Immature natural killer cell (primary cell): ENCODE measurements at regions not wholly inside any gene's neighbourhood (a gene's known extent, or its start where the extent isn't known, plus 50 kb on each side); places are given as distances from the start of the nearest gene placed in this dataset.

Source experiments
- DNase-seq, 3 donors: peaks; one replicate each; pipeline ENCODE4 v3.0.0; 2022; ENCODE audit warnings: mixed read lengths in 1 of 3
- H3K27ac Mint-ChIP-seq, 6 donors: one replicate each; pipeline ENCODE4 v1.8.0; 2020; ENCODE audit warnings: mixed read lengths in 6 of 6, mild to moderate bottlenecking in 5 of 6, inconsistent platforms in 4 of 6, moderate library complexity in 3 of 6
- H3K27me3 Mint-ChIP-seq, 3 donors: one replicate each; pipeline ENCODE4 v1.8.0; 2020 to 2021; ENCODE audit warnings: low read depth in 3 of 3, mild to moderate bottlenecking in 3 of 3, mixed read lengths in 3 of 3, moderate library complexity in 3 of 3, inconsistent platforms in 1 of 3
- H3K36me3 Mint-ChIP-seq, 3 donors: one replicate each; pipeline ENCODE4 v1.8.0; 2020; ENCODE audit warnings: mixed read lengths in 3 of 3, inconsistent platforms in 2 of 3, mild to moderate bottlenecking in 2 of 3
- H3K4me1 Mint-ChIP-seq, 2 donors: one replicate each; pipeline ENCODE4 v1.8.0; 2020; ENCODE audit warnings: inconsistent platforms in 2 of 2, mild to moderate bottlenecking in 2 of 2, mixed read lengths in 2 of 2, moderate library complexity in 1 of 2
- H3K4me3 Mint-ChIP-seq, 5 donors: one replicate each; pipeline ENCODE4 v1.8.0; 2020; ENCODE audit warnings: mild to moderate bottlenecking in 5 of 5, mixed read lengths in 5 of 5, inconsistent platforms in 3 of 5, moderate library complexity in 3 of 5
- H3K9me3 Mint-ChIP-seq, 6 donors: one replicate each; pipeline ENCODE4 v1.8.0; 2020; ENCODE audit warnings: mild to moderate bottlenecking in 6 of 6, mixed read lengths in 6 of 6, inconsistent platforms in 4 of 6, moderate library complexity in 3 of 6

DNA sequence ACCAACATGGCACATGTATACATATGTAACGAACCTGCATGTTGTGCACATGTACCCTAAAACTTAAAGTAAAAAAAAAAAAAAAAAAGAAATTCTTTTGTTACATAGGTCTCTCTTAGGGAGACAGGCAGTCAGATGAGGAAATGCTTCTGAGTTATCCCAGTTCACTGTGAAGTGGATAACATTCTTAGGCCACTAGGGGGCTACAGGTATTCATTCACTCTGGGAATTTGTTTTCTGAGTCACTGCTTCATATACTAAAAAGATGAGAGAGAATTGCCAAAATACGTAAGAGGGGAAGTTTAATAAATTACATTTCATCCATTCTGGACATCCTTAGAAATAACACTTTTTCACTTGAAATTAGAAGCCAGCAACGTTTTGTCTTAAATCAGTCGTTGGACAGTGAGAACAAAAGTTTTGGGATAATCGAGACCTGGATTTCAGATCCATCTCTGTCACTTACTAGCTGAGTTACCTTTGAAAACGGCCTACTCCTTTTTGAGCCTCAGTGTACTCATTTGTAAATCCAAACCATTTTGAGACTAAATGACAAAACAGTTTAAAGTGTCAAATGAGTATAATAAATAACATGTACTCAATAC, 738.4 kb upstream of the ALCAM start:
- Mint-ChIP-seq H3K4me3 (no peak overlapping the region), H3K27me3 (peaks cover 0 to 4% (median 0%) of the 10 kb centered on the region in 3 donors), H3K36me3 (no peaks in the 10 kb centered on the region), H3K9me3 (peaks cover 0 to 20% (median 1%) of the 10 kb centered on the region in 6 donors), H3K27ac (no peak overlapping the region), H3K4me1 (no peaks in the 10 kb centered on the region)
- no peak for DNase-seq

DNA sequence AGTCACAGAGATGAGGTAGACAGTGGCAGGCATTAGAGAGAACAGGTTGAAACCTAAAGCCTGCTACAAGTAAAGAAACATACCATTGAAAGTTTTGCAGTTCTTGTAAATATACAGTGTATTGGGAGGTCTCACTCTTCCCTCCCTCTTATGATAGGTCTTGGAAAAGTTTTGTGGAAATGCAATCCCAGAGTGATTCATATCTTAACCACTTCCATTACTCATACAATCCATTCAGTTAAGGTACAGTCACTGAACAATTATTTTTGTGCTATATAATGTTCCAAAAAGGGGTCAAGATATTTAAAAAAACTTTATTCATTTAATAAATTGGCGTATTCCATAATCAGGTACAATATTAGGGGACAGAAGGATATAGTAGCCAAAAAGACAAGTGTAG, 737.7 kb upstream of the ALCAM start:
- peaks cover 0 to 4% (median 0%) of the 10 kb centered on the region in 3 donors for H3K27me3 Mint-ChIP-seq
- DNase-seq, result no peak
- no peaks in the 10 kb centered on the region for H3K4me1 Mint-ChIP-seq
- H3K4me3 Mint-ChIP-seq, result no peak overlapping the region
- no peak overlapping the region for H3K27ac Mint-ChIP-seq
- no peaks in the 10 kb centered on the region for H3K36me3 Mint-ChIP-seq
- H3K9me3 Mint-ChIP-seq, result peaks cover 0 to 22% (median 1%) of the 10 kb centered on the region in 6 donors

DNA sequence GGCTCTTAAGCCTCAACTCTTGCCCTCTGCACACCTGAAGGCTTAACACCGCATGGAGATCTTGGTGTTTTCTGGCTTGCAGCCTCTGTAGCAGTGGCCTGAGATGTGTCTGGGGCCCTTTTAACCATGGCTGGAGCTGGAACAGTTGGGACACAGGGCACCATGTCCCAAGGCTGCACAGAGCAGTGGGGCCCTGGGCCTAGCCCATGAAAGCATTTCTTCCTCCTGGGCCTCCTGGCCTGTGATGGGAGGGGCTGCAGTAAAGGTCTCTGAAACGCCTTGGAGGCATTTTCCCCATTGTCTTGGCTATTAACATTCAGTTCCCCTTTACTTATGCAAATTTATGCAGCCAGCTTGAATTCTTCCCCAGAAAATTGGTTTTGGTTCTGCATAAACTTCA, 735.5 kb upstream of the ALCAM start:
- H3K4me1 Mint-ChIP-seq, result no peaks in the 10 kb centered on the region
- no peak overlapping the region for H3K4me3 Mint-ChIP-seq

DNA sequence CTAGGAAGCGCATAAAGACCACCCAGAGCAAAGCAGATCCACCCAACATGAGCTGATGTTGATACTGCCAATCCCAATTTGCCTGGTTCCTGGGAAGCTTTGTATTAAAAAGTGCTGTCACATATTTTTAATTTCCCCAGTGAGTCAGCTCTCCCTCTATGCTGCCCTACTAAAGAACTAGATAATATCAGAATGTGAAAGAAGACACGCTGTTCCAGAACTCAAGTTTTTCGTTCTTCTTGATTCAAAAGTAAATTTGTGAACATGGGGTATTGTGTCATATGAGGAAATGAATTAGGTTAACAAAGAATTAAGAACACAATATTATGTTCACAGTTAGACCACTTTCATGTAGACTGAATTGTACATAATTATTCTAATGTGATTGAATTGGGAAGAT, 734.2 kb upstream of the ALCAM start:
- H3K9me3 Mint-ChIP-seq, result peaks cover 3 to 31% (median 5%) of the 10 kb centered on the region in 6 donors
- no peak for DNase-seq
- no peak overlapping the region for H3K27ac Mint-ChIP-seq
- peaks cover 0 to under 1% (median 0%) of the 10 kb centered on the region in 3 donors for H3K27me3 Mint-ChIP-seq
- no peaks in the 10 kb centered on the region for H3K4me1 Mint-ChIP-seq
- no peaks in the 10 kb centered on the region for H3K36me3 Mint-ChIP-seq
- no peak overlapping the region for H3K4me3 Mint-ChIP-seq

More for the DNA sequence above, 735.5 kb upstream of the ALCAM start:
- H3K27ac Mint-ChIP-seq, result no peak overlapping the region
- peaks cover 0 to 2% (median 0%) of the 10 kb centered on the region in 3 donors for H3K27me3 Mint-ChIP-seq
- H3K36me3 Mint-ChIP-seq, result no peaks in the 10 kb centered on the region
- no peak for DNase-seq
- H3K9me3 Mint-ChIP-seq, result peaks cover 0 to 22% (median 4%) of the 10 kb centered on the region in 6 donors

DNA sequence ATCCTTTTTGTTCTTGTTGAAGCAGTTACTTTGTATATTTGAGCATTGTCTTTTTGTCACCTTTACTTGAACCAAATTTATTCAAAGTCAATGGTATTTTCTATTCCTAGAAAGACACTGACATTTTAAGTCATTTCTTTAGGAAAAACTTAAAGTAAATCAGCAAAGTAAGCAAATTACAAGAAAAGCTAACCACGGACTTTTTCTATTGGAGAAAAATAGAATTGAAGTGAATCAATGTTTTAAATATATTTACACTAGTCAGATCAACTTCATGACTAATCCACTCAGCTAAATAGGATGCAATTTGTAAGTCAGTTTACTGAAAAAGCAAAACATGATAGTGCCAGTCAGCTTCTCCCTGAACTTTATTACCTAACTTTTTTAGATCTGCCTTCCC, 733.8 kb upstream of the ALCAM start:
- Mint-ChIP-seq H3K9me3 (peaks cover 5 to 34% (median 6%) of the 10 kb centered on the region in 6 donors), H3K27me3 (no peaks in the 10 kb centered on the region), H3K4me3 (no peak overlapping the region), H3K36me3 (no peaks in the 10 kb centered on the region), H3K27ac (no peak overlapping the region), H3K4me1 (no peaks in the 10 kb centered on the region)
- DNase-seq, result no peak

DNA sequence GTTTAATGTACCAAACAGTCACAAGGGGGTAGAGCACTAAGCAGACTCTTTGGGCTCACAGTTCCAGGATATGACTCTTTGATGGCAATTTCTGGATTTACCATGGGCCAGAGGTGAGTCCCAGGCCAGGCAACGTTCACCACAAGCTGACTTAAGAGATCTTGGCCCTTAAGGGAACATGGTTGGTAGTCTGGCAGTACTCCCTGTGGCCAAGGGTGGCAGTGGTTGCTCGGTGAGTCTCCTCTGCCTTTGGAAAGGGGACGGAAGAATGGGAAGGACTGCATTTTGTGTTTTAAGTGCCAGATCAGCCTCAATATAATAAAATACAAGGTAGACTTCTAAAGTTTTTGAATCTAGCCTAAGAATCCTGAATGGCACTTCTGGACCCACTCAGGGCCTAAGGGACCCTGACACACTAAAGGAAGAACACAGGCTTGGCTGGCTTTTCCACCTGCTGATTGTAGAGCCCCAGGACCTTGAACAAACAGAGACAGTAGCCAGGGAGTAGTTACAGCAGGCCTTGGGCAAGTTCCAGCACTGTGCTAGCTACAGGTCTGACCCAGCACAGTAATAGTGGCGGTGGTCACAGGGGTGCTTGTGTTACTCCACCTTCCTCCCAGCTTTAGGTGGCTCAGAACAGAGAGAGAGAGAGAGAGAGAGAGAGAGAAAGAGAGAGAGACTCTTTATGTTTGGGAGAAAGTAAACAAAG, 730.7 kb upstream of the ALCAM start:
- Mint-ChIP-seq H3K4me3 (no peak overlapping the region), H3K36me3 (peaks cover 0 to 2% (median 0%) of the 10 kb centered on the region in 3 donors), H3K27me3 (no peaks in the 10 kb centered on the region), H3K9me3 (peaks cover 5 to 47% (median 15%) of the 10 kb centered on the region in 6 donors), H3K27ac (no peak overlapping the region), H3K4me1 (no peaks in the 10 kb centered on the region)
- DNase-seq, result no peak

DNA sequence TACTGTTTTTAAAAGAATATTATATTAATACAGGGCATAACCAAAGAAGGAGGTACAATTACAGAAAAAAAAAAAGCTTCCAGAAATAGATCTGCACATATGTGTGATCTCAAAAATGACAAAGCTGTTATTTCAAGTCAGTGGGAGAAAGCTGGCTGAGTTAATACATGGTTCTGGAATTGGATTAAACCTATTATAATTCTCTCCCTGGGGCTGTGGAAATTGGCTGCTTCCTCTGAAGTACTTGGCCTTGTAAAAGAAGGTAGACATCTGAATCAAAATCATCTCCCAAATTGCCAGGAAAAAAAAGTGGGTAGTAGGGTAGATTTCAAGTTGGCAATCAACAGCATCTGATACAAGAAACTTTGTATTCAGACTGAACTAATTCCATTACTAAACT, 723.9 kb upstream of the ALCAM start:
- H3K4me1 Mint-ChIP-seq, result no peaks in the 10 kb centered on the region
- H3K27me3 Mint-ChIP-seq, result no peaks in the 10 kb centered on the region
- no peak for DNase-seq
- no peak overlapping the region for H3K27ac Mint-ChIP-seq
- peaks cover 0 to 2% (median 0%) of the 10 kb centered on the region in 3 donors for H3K36me3 Mint-ChIP-seq
- no peak overlapping the region for H3K4me3 Mint-ChIP-seq
- H3K9me3 Mint-ChIP-seq, result peaks cover 0 to 28% (median 11%) of the 10 kb centered on the region in 6 donors

DNA sequence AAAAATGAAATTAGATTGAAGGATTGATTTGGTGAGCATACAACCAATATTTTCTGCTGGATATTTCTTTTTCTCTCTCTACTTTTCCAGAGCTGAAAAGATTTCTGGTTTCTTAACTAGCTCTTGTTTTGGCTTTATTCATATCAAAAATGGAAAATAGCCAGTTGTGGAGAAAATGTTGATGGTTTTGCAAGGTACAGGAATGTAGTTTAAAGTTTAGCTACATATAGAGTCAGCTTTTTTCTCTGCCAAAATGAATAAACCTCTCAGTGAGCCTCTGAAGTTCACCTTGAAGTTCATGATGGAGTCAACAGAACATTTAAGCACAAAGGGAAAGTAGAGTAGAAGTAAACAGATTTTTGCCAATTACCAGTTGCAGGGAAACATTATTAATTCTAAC, 720.5 kb upstream of the ALCAM start:
- H3K27me3 Mint-ChIP-seq, result no peaks in the 10 kb centered on the region
- no peaks in the 10 kb centered on the region for H3K36me3 Mint-ChIP-seq
- no peaks in the 10 kb centered on the region for H3K4me1 Mint-ChIP-seq
- no peak for DNase-seq
- H3K9me3 Mint-ChIP-seq, result peaks cover 0 to 12% (median 5%) of the 10 kb centered on the region in 6 donors
- H3K4me3 Mint-ChIP-seq, result no peak overlapping the region
- no peak overlapping the region for H3K27ac Mint-ChIP-seq

DNA sequence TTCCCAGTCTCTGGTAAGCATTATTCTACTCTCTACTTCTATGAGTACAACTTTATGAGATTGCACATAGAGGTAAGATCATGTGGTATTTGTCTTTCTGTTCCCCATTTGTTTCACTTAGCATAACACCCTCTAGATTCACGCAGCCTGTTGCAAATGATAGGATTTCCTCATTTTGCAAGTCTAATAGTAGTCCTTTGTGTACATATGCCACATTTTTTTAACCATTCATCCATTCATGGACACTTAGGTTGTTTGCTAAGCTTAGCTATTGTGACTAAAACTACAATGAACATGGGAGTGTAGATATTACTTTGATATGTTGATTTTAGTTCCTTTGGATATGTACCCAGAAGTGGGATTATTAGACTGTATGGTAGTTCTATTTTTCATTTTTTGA, 717.9 kb upstream of the ALCAM start:
- no peak overlapping the region for H3K27ac Mint-ChIP-seq
- H3K4me3 Mint-ChIP-seq, result no peak overlapping the region
- H3K27me3 Mint-ChIP-seq, result no peaks in the 10 kb centered on the region
- no peaks in the 10 kb centered on the region for H3K4me1 Mint-ChIP-seq
- H3K9me3 Mint-ChIP-seq, result peaks cover 0 to 21% (median 8%) of the 10 kb centered on the region in 6 donors
- DNase-seq, result no peak
- H3K36me3 Mint-ChIP-seq, result no peaks in the 10 kb centered on the region

DNA sequence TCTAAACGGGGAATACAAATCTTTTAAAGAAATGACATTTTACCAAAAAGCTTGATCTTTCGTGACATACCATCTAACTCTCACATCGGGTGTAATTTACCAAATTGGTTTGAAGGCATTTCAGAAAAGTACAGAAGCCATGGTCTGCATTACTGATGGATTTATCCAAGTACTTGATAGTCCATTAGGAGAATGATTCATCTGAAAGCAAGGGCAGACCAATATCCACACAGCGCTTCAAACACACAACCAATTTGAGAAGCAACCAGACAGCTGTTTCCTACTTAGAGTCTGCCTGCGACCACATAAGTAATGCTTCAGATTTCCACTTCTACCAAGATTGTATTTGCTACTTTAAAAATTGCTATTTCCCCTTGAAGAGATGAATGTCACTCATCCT, 697.6 kb upstream of the ALCAM start:
- DNase-seq, result no peak
- Mint-ChIP-seq H3K27me3 (peaks cover 0 to 1% (median 0%) of the 10 kb centered on the region in 3 donors), H3K27ac (no peak overlapping the region), H3K4me3 (no peak overlapping the region), H3K4me1 (no peaks in the 10 kb centered on the region), H3K9me3 (peaks cover 2 to 12% (median 4%) of the 10 kb centered on the region in 6 donors), H3K36me3 (no peaks in the 10 kb centered on the region)

DNA sequence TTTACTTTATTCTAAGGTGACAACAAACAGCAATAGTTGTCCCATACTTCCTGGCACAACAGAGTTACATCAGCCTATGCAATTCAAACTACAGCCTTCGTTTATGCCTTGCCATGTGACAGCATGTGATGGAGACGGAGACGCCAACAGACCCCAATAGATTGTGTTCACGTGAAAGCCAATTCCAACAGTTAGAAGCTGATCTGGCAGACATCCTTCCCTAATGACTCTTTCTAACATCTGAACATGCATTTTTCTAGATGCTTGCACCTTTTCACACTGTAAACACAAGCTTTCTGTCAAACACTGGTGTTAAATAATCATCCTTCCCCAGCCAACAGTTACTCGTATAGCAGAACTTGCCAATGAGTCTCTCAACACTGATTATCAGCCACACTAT, 694.4 kb upstream of the ALCAM start:
- Mint-ChIP-seq H3K36me3 (no peaks in the 10 kb centered on the region), H3K9me3 (peaks cover 2 to 19% (median 10%) of the 10 kb centered on the region in 6 donors), H3K4me3 (no peak overlapping the region), H3K4me1 (no peaks in the 10 kb centered on the region), H3K27me3 (peaks cover 0 to 3% (median 0%) of the 10 kb centered on the region in 3 donors), H3K27ac (no peak overlapping the region)
- no peak for DNase-seq

DNA sequence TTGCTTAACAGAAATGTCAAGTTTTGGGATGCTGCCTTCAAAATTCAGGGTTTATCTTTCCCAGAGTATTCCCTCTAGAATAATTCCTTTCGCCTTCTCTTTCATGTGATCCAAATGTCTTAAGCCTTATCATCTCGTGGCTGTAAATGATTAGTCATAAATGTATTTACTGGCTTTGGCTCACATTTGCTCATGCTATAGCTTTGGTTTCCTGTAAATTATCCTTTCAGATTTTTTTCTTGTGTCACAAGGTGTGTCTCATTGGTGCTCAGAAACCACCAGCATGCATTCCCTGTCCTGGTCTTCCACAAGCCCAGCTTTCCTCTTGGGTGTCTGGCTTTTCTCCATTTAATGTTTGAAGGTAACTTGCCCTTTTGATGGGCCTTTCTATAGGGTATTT, 692.7 kb upstream of the ALCAM start:
- Mint-ChIP-seq H3K4me3 (no peak overlapping the region), H3K36me3 (no peaks in the 10 kb centered on the region), H3K27me3 (peaks cover 0 to 3% (median 0%) of the 10 kb centered on the region in 3 donors), H3K9me3 (peaks cover 0 to 27% (median 16%) of the 10 kb centered on the region in 6 donors), H3K27ac (no peak overlapping the region), H3K4me1 (no peaks in the 10 kb centered on the region)
- DNase-seq, result no peak

DNA sequence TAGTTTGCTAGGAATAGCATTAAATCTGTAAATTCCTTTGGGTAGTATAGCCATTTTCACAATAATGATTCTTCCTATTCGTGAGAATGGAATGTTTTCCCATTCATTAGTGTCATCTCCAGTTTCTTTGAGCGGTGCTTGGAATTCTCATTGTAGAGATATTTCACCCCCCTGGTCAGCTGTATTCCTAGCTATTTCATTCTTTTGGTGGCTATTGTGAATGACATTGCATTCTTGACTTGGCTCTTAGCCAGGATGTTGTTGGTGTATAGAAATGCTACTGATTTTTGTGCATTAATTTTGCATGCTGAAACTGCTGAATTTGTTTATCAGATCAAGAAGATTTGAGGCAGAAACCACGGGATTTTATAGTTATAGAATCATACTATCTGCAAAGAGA, 690.5 kb upstream of the ALCAM start:
- Mint-ChIP-seq H3K27ac (no peak overlapping the region), H3K9me3 (peaks cover 1 to 32% (median 16%) of the 10 kb centered on the region in 6 donors), H3K4me3 (no peak overlapping the region), H3K36me3 (no peaks in the 10 kb centered on the region), H3K27me3 (peaks cover 0 to 2% (median 0%) of the 10 kb centered on the region in 3 donors), H3K4me1 (no peaks in the 10 kb centered on the region)
- DNase-seq, result no peak

DNA sequence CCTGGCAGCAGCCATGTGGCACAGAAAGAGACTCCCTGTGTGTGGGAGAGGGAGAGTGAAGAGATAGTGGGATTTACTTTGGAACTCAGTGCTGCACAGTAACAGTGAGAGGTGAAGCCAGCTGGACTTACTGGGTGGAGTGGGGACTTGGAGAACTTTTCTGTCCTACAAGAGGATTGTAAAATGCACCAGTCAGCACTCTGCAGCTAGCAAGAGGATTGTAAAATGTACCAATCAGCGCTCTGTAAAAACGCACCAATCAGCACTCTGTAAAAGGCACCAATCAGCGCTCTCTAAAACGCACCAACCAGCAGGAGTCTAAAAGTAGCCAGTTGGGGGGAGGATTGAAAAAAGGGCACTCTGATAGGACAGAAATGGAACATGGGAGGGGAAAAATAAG, 688.8 kb upstream of the ALCAM start:
- Mint-ChIP-seq H3K27me3 (peaks cover 0 to 2% (median 0%) of the 10 kb centered on the region in 3 donors), H3K4me3 (no peak overlapping the region), H3K4me1 (no peaks in the 10 kb centered on the region), H3K27ac (no peak overlapping the region), H3K36me3 (no peaks in the 10 kb centered on the region), H3K9me3 (peaks cover 1 to 33% (median 16%) of the 10 kb centered on the region in 6 donors)
- DNase-seq, result no peak
